K562 (cell line): ENCODE measurements at regions not wholly inside any gene's neighbourhood (a gene's known extent, or its start where the extent isn't known, plus 50 kb on each side); places are given as distances from the start of the nearest gene placed in this dataset.

Experiments
- ATAC-seq: fragments of 200-7000 bp; cut with Tn5 transposase; 3 replicates; pipeline ENCODE4 v1.9.1; 2020; ENCODE audit warnings: moderate library complexity
- BruUV-seq: library from RNA; stranded (reverse); fragments of 400-500 nt; replicated peaks from 2 replicates; lab custom pipeline; 2021; lab: Mats Ljungman, UMichigan
- CTCF ChIA-PET: fragments of 300-600 bp; formaldehyde crosslinking; extraction: SDS; loops from one replicate; lab custom pipeline; 2021; ENCODE audit warnings: low intra/inter-chr PET ratio; lab: Yijun Ruan, JAX
- POLR2A ChIA-PET: fragments of 300-600, 350-650 bp; sonication (Branson Sonifier 250); formaldehyde crosslinking; extraction: SDS; loops from one replicate; lab custom pipeline; 2021; ENCODE audit warnings: antibody characterized with exemption, inconsistent platforms; lab: Yijun Ruan, JAX
- DNase-seq, 4 experiments: peaks; one replicate each; pipeline versions ENCODE4 v3.0.0 to v3.0.0-alpha.2; 2011 to 2018; ENCODE audit warnings: low spot score in 3 of 4, mixed read lengths in 3 of 4; ENCODE audit errors: extremely low read depth in 1 of 4
- FAIRE-seq: peaks from 2 replicates; lab custom pipeline; 2011; peaks lifted over from hg19 to GRCh38; lab: Jason Lieb, UNC
- H2AFZ ChIP-seq: 2 replicates; pipeline ENCODE4 v1.6.0; 2011; ENCODE audit warnings: low read depth, low read length, control low read depth, inconsistent platforms
- H3K27ac ChIP-seq: fragments of 200-600 bp; 3 replicates; pipeline ENCODE4 v1.8.0; 2011; ENCODE audit warnings: low read depth, mild to moderate bottlenecking, control low read depth, inconsistent platforms, low read length, moderate library complexity, mixed read lengths; ENCODE audit errors: extremely low read depth
- H3K27me3 ChIP-seq, 2 experiments: fragments of 300-600 bp in 1 of 2; 2 replicates in 1 of 2; 3 replicates in 1 of 2; pipeline versions ENCODE4 v1.6.0 to v1.8.0; 2011; ENCODE audit warnings: inconsistent platforms in 2 of 2, low read length in 2 of 2, mild to moderate bottlenecking in 1 of 2, mixed read lengths in 1 of 2, moderate library complexity in 1 of 2; ENCODE audit not compliant: control insufficient read depth in 2 of 2, insufficient read depth in 2 of 2
- H3K36me3 ChIP-seq: fragments of 300-600 bp; 3 replicates; pipeline ENCODE4 v1.8.0; 2011; ENCODE audit warnings: mild to moderate bottlenecking, low read length, inconsistent platforms; ENCODE audit not compliant: control insufficient read depth, insufficient read depth
- H3K4me1 ChIP-seq, 2 experiments: fragments of 200-600 bp in 1 of 2; replicated peaks in 1 of 2; 2 replicates in 1 of 2; 3 replicates in 1 of 2; pipeline versions ENCODE4 v1.5.1 to v1.8.0; 2011; ENCODE audit warnings: inconsistent platforms in 2 of 2, low read length in 2 of 2, mild to moderate bottlenecking in 1 of 2, mixed read lengths in 1 of 2, moderate library complexity in 1 of 2; ENCODE audit not compliant: control insufficient read depth in 2 of 2, insufficient read depth in 2 of 2
- H3K4me2 ChIP-seq: 2 replicates; pipeline ENCODE4 v1.6.1; 2011; ENCODE audit warnings: low read length, control low read depth, inconsistent platforms, mixed read lengths; ENCODE audit not compliant: insufficient read depth
- H3K4me3 ChIP-seq: fragments of 200-600 bp; sonication (generic), shearing (Covaris generic); 2 replicates; pipeline ENCODE4 v1.5.1; 2016; ENCODE audit warnings: control low read depth, inconsistent platforms
- H3K79me2 ChIP-seq: fragments of 200-600 bp; 3 replicates; pipeline ENCODE4 v1.8.0; 2011; ENCODE audit warnings: low read length, inconsistent platforms; ENCODE audit not compliant: control insufficient read depth, insufficient read depth
- H3K9ac ChIP-seq, 2 experiments: 2 replicates each; pipeline versions ENCODE4 v1.6.0 to v1.6.1; 2011; ENCODE audit warnings: low read depth in 2 of 2, low read length in 2 of 2, control low read depth in 1 of 2, inconsistent platforms in 1 of 2, mild to moderate bottlenecking in 1 of 2, mixed read lengths in 1 of 2; ENCODE audit not compliant: insufficient read depth in 1 of 2
- H3K9me1 ChIP-seq: one replicate; pipeline ENCODE4 v1.6.0; 2011; ENCODE audit warnings: inconsistent platforms, mild to moderate bottlenecking, low read length, moderate library complexity; ENCODE audit not compliant: control insufficient read depth, insufficient read depth
- H3K9me3 ChIP-seq: replicated peaks from 2 replicates; pipeline ENCODE4 v1.5.1; 2011; ENCODE audit warnings: low read depth, low read length, inconsistent platforms; ENCODE audit not compliant: control insufficient read depth, insufficient read depth
- H4K20me1 ChIP-seq: replicated peaks from 2 replicates; pipeline ENCODE4 v1.6.1; 2011; ENCODE audit warnings: low read length, inconsistent platforms, mixed read lengths; ENCODE audit not compliant: control insufficient read depth, insufficient read depth
- RB1 ChIP-seq: fragments of 450-650 bp; IDR thresholded peaks from 2 replicates; pipeline ENCODE4 v1.6.1; 2017; ENCODE audit warnings: low read depth, mild to moderate bottlenecking
- TEAD2 ChIP-seq: fragments of 450-650 bp; IDR thresholded peaks from 2 replicates; pipeline ENCODE4 v1.6.1; 2016; ENCODE audit warnings: missing genetic modification characterization, control low read depth, missing compliant biosample characterization
- TRIM28 ChIP-seq: fragments of 450-650 bp; IDR thresholded peaks from 2 replicates; pipeline ENCODE4 v1.6.1; 2017
- WGBS: fragments of 100-300 bp; shearing (Covaris generic); methylation state at CpG from one replicate; pipeline ENCODE4 v1.1.6; 2016; ENCODE audit warnings: low coverage, mixed read lengths; ENCODE audit not compliant: insufficient coverage; ENCODE audit errors: missing lambda C conversion rate; 5-methylcytosine and 5-hydroxymethylcytosine counted together
- in situ Hi-C: fragments of 300-500 bp; cut with MboI; formaldehyde crosslinking; loops from 4 replicates; pipeline ENCODE4 v1.15.0; 2018; ENCODE audit warnings: inconsistent platforms, mixed read lengths
- intact Hi-C: fragments of 100-400 bp; cut with micrococcal nuclease; formaldehyde crosslinking; loops from 2 replicates; pipeline ENCODE4 v1.14.2; 2022

DNA sequence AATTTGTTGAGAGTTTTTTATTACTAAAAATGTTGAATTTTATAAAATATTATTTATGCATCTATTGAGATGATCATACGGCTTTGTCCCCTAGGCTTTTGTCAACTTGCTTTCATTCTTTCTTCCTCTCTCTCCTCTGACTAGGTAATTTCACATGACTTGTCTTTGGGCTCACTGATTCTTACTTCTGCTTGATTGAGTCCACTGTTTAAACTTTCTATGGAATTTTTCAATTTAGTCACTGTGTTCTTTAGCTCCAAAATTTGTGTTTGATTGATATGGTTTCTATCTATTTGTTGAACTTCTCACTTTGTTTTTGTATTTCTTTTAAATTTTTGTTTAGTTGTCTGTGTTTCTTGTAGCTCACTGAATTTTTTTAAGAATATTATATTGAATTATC, 65.9 kb upstream of the PTPRZ1 start:
- in situ Hi-C loops = no loop called here
- H3K4me1 ChIP-seq = no peaks in the 10 kb centered on the region
- H3K27ac ChIP-seq = no peak overlapping the region
- WGBS = 4% methylated on average over 1 of the region's 1 CpG
- H3K4me3 ChIP-seq = no peak overlapping the region
- no peaks in the 10 kb centered on the region for H3K79me2 ChIP-seq
- ATAC-seq (no peak), DNase-seq (no peak), FAIRE-seq (peak; percentile 23)
- CTCF ChIA-PET = no interaction called here
- H2AFZ ChIP-seq = no peak overlapping the region
- H3K36me3 ChIP-seq = no peaks in the 10 kb centered on the region
- H3K4me2 ChIP-seq = no peak overlapping the region
- POLR2A ChIA-PET = no interaction called here
- H3K27me3 ChIP-seq = no peaks in the 10 kb centered on the region
- H4K20me1 ChIP-seq = no peaks in the 10 kb centered on the region
- BruUV-seq = no TSS peak
- no peak overlapping the region for H3K9ac ChIP-seq
- TF ChIP-seq RB1 (no peak), TRIM28 (peak; percentile 47; the same call in 1 of the 2 replicates)
- intact Hi-C loops = no loop called here
- H3K9me3 ChIP-seq = no peaks in the 10 kb centered on the region; the same call in 1 of the 2 replicates
- no peaks in the 10 kb centered on the region for H3K9me1 ChIP-seq

DNA sequence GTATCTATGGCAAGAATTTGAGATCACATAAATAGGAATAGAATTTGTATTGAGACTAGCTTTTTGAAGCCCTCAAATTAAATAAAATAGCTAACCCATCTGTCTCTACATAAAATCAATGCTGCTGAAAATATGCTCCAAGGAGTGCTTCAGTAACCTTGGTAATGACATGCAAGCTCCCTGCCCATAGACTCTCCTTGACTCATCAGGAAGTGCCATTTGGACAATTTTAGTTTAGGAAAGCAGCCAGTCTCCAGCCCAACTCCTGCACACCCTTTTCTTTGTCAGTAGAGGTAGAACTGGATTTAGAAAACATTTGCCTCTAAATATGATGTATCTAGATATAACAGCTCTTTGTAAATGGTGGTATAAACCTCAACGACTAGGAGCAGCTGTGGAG, 69.9 kb upstream of the PTPRZ1 start:
- intact Hi-C loops = no loop called here
- Histone ChIP-seq H4K20me1 (no peaks in the 10 kb centered on the region), H3K27me3 (no peaks in the 10 kb centered on the region), H3K9me3 (no peaks in the 10 kb centered on the region), H3K36me3 (no peaks in the 10 kb centered on the region), H3K4me1 (no peaks in the 10 kb centered on the region), H3K9me1 (no peaks in the 10 kb centered on the region), H3K27ac (no peak overlapping the region), H3K9ac (no peak overlapping the region), H2AFZ (no peak overlapping the region), H3K4me2 (no peak overlapping the region), H3K79me2 (no peaks in the 10 kb centered on the region), H3K4me3 (no peak overlapping the region)
- DNase-seq (no peak), FAIRE-seq (no peak), ATAC-seq (no peak)
- BruUV-seq = no TSS peak
- POLR2A ChIA-PET = no interaction called here
- in situ Hi-C loops = no loop called here
- no peak for TF ChIP-seq TEAD2 (tag)
- CTCF ChIA-PET = no interaction called here
- WGBS = 0% methylated on average over 1 of the region's 1 CpG
